Progenitor cell of endocrine pancreas (in vitro differentiated cells): ENCODE measurements at regions not wholly inside any gene's neighbourhood (a gene's known extent, or its start where the extent isn't known, plus 50 kb on each side); places are given as distances from the start of the nearest gene placed in this dataset.

ENCODE experiments used
- DNase-seq: peaks from one replicate; pipeline ENCODE4 v3.0.0; 2021; ENCODE audit warnings: low spot score; ENCODE audit not compliant: unreplicated experiment
- H3K27ac Mint-ChIP-seq: 2 replicates; pipeline ENCODE4 v1.8.0; 2021; ENCODE audit warnings: mild to moderate bottlenecking, moderate library complexity, mixed read lengths
- H3K27me3 Mint-ChIP-seq: 2 replicates; pipeline ENCODE4 v1.8.0; 2021; ENCODE audit warnings: mixed read lengths
- H3K36me3 Mint-ChIP-seq: 2 replicates; pipeline ENCODE4 v1.8.0; 2022; ENCODE audit warnings: mixed read lengths; ENCODE audit not compliant: insufficient read depth
- H3K4me1 Mint-ChIP-seq: 2 replicates; pipeline ENCODE4 v1.8.0; 2021; ENCODE audit warnings: low read depth, mixed read lengths
- H3K4me3 Mint-ChIP-seq: 2 replicates; pipeline ENCODE4 v1.8.0; 2021; ENCODE audit warnings: low read depth, mild to moderate bottlenecking, moderate library complexity, mixed read lengths
- H3K9me3 Mint-ChIP-seq: 2 replicates; pipeline ENCODE4 v1.8.0; 2021; ENCODE audit warnings: low read depth, mixed read lengths
- TF ChIP-seq, protein P1 (sequence below): fragments of 200-600 bp; sonication (generic); IDR thresholded peaks from one replicate; pipeline ENCODE4 v1.5.0; 2021; ENCODE audit warnings: antibody characterized with exemption, mild to moderate bottlenecking; ENCODE audit not compliant: unreplicated experiment

DNA sequence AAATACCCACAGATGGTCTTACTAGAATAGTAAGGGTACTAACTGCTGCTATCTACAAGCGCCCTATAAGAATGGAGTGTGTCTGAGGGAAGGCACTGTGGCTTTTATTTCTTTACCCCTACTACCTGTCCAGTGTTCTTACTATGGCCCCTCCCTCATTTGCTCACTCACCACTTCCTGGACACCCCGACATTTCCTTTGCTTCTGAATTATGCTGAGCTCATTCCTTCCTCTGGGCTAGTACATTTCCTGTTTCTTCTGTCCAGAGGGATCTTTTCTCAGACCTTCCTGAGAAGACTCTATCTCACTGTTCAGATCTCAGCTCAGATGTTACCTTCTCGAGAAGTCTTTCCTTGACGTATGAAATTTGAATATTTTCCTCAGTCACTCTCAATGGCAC is 192.1 kb upstream of the DAB1 start:
- Mint-ChIP-seq H3K27ac (no peak overlapping the region), H3K9me3 (no peaks in the 10 kb centered on the region), H3K4me3 (no peak overlapping the region), H3K36me3 (no peaks in the 10 kb centered on the region), H3K27me3 (peaks cover 6% of the 10 kb centered on the region), H3K4me1 (peaks cover 2% of the 10 kb centered on the region)
- TF ChIP-seq, protein P1, sequence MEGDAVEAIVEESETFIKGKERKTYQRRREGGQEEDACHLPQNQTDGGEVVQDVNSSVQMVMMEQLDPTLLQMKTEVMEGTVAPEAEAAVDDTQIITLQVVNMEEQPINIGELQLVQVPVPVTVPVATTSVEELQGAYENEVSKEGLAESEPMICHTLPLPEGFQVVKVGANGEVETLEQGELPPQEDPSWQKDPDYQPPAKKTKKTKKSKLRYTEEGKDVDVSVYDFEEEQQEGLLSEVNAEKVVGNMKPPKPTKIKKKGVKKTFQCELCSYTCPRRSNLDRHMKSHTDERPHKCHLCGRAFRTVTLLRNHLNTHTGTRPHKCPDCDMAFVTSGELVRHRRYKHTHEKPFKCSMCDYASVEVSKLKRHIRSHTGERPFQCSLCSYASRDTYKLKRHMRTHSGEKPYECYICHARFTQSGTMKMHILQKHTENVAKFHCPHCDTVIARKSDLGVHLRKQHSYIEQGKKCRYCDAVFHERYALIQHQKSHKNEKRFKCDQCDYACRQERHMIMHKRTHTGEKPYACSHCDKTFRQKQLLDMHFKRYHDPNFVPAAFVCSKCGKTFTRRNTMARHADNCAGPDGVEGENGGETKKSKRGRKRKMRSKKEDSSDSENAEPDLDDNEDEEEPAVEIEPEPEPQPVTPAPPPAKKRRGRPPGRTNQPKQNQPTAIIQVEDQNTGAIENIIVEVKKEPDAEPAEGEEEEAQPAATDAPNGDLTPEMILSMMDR: no peak
- DNase-seq: no peak

DNA sequence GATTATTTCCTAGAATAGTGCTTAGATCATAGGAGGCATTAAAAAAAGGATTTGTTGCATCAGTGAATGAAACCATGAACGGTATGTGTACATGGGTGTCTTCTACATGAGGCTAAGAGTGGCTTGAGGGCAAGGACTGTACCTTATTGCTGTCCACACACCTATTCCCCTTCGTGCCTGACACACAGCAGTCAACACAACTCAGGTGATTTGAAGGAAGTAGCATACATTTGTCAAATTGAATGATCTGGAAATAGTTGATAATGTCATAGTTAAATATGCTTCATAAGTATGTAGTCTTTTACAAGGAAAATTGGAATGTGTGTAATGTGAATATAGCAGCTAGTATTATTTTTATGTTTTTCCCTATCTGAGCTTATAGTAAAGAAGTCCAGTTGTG is 189.0 kb upstream of the DAB1 start:
- H3K4me3 Mint-ChIP-seq: no peak overlapping the region
- TF ChIP-seq, protein P1: no peak
- H3K27ac Mint-ChIP-seq: no peak overlapping the region

DNA sequence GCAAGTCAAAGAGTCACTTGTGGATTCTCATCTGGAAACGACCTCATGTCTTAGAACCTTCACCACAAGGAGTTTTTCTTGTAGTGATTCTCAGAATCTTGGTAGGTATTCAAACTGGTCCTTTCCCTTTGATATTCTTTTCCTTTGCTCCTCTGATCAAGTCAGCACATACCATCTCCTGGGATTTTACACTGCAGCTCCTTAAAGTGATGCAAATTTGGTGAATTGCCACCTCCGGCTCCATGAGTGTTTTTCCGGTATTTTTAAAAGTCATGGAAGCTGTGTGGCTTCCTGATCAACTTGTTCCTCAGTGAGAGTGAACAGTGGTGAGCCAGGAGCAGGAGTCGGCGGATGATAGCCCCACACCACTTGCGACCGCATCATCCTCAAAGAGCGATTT is 182.1 kb upstream of the DAB1 start:
- TF ChIP-seq, protein P1: no peak
- peaks cover 3% of the 10 kb centered on the region for H3K27me3 Mint-ChIP-seq
- no peak overlapping the region for H3K27ac Mint-ChIP-seq
- no peak for DNase-seq
- no peak overlapping the region for H3K4me3 Mint-ChIP-seq
- no peaks in the 10 kb centered on the region for H3K9me3 Mint-ChIP-seq
- peaks cover 3% of the 10 kb centered on the region for H3K4me1 Mint-ChIP-seq
- no peaks in the 10 kb centered on the region for H3K36me3 Mint-ChIP-seq

More for the DNA sequence above, 189.0 kb upstream of the DAB1 start:
- Mint-ChIP-seq H3K27me3 (peaks cover 6% of the 10 kb centered on the region), H3K4me1 (peaks cover 2% of the 10 kb centered on the region), H3K36me3 (no peaks in the 10 kb centered on the region), H3K9me3 (no peaks in the 10 kb centered on the region)
- DNase-seq: no peak

DNA sequence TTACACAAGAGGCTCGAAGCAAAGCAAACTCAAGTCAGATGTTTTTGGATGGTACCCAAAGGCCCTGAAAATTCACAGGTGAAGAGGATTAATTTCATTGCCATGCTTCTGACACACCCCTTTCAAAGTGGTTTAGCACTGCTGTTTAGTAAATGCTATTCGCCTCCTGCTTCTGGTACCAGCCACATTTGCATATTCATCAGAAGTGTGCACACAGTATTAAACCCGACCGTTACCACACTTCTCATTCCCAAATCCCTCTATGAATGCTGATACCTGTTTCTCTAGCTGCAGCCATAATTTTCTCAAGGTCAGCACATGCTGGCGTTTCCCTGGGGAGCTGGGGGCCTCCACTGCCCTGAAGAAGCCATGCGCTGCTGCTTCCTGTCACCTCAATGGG is 179.8 kb upstream of the DAB1 start:
- Mint-ChIP-seq H3K27ac (no peak overlapping the region), H3K36me3 (no peaks in the 10 kb centered on the region), H3K9me3 (no peaks in the 10 kb centered on the region), H3K4me3 (no peak overlapping the region), H3K4me1 (peaks cover 3% of the 10 kb centered on the region), H3K27me3 (peaks cover 17% of the 10 kb centered on the region)
- DNase-seq: no peak
- TF ChIP-seq, protein P1: no peak

DNA sequence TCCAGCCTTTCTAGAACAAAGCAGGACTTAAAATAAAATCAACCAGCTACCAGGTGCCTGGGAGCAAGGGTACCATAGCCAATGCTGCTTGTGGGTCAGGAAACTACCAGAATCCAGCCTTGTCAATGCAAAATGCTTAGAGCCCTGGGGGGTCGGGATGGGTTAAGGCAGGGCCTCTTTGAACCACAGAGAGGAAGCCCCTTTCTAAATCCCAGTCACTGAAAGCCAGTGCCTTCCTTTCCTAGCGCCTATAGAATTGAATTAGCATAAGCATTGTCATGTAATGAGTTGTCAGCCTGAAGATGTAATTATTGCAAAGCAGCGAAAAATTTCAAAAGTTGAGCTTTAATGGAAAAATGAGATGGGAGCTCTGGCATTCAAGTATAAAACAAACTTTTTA is 176.6 kb upstream of the DAB1 start:
- no peak overlapping the region for H3K27ac Mint-ChIP-seq
- TF ChIP-seq, protein P1: no peak
- H3K36me3 Mint-ChIP-seq: no peaks in the 10 kb centered on the region
- H3K4me3 Mint-ChIP-seq: no peak overlapping the region
- peaks cover 19% of the 10 kb centered on the region for H3K27me3 Mint-ChIP-seq
- H3K9me3 Mint-ChIP-seq: no peaks in the 10 kb centered on the region
- DNase-seq: no peak
- H3K4me1 Mint-ChIP-seq: peaks cover 11% of the 10 kb centered on the region
